K562 (cell line): ENCODE measurements at regions not wholly inside any gene's neighbourhood (a gene's known extent, or its start where the extent isn't known, plus 50 kb on each side); places are given as distances from the start of the nearest gene placed in this dataset.

Source experiments
- SAP30 ChIP-seq: fragments of 200-600 bp; sonication (generic); IDR thresholded peaks from 2 replicates; pipeline ENCODE4 v1.6.1; 2012; ENCODE audit warnings: borderline replicate concordance, low read depth, mild to moderate bottlenecking, moderate library complexity, low read length, control low read depth, inconsistent platforms; ENCODE audit not compliant: insufficient read depth, poor library complexity, severe bottlenecking
- TF ChIP-seq, protein P1 (sequence below), 2 experiments: fragments of 450-650 bp; IDR thresholded peaks; 2 replicates each; pipeline ENCODE4 v1.6.1; 2016; ENCODE audit warnings: mild to moderate bottlenecking in 2 of 2, borderline replicate concordance in 1 of 2, low read depth in 1 of 2, moderate library complexity in 1 of 2
- TF ChIP-seq, protein P2 (sequence below): IDR thresholded peaks from 2 replicates; pipeline ENCODE4 v1.6.1; 2012; ENCODE audit warnings: low read depth, low read length, improper control_type of control experiment, borderline replicate concordance

DNA sequence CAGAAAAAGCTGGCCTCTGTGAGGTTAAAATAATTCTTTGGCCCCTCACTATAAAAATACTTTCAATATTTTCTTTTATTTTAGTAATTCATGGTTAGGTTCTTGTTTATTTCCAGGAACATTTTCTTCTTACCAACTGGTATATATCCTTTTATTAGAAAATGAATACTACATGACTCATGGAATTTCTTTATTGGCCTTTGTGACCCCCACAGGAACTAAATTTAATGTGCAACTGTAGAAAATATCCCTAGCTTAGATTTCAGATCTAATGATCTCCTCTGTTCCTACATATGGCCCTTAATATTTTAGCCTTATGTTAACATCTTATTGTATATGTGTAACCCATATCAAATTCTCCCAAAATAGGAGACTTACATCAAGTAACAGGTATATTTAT is 429.9 kb downstream of the NR2F1-AS1 start (continued):
- TF ChIP-seq, protein P1, sequence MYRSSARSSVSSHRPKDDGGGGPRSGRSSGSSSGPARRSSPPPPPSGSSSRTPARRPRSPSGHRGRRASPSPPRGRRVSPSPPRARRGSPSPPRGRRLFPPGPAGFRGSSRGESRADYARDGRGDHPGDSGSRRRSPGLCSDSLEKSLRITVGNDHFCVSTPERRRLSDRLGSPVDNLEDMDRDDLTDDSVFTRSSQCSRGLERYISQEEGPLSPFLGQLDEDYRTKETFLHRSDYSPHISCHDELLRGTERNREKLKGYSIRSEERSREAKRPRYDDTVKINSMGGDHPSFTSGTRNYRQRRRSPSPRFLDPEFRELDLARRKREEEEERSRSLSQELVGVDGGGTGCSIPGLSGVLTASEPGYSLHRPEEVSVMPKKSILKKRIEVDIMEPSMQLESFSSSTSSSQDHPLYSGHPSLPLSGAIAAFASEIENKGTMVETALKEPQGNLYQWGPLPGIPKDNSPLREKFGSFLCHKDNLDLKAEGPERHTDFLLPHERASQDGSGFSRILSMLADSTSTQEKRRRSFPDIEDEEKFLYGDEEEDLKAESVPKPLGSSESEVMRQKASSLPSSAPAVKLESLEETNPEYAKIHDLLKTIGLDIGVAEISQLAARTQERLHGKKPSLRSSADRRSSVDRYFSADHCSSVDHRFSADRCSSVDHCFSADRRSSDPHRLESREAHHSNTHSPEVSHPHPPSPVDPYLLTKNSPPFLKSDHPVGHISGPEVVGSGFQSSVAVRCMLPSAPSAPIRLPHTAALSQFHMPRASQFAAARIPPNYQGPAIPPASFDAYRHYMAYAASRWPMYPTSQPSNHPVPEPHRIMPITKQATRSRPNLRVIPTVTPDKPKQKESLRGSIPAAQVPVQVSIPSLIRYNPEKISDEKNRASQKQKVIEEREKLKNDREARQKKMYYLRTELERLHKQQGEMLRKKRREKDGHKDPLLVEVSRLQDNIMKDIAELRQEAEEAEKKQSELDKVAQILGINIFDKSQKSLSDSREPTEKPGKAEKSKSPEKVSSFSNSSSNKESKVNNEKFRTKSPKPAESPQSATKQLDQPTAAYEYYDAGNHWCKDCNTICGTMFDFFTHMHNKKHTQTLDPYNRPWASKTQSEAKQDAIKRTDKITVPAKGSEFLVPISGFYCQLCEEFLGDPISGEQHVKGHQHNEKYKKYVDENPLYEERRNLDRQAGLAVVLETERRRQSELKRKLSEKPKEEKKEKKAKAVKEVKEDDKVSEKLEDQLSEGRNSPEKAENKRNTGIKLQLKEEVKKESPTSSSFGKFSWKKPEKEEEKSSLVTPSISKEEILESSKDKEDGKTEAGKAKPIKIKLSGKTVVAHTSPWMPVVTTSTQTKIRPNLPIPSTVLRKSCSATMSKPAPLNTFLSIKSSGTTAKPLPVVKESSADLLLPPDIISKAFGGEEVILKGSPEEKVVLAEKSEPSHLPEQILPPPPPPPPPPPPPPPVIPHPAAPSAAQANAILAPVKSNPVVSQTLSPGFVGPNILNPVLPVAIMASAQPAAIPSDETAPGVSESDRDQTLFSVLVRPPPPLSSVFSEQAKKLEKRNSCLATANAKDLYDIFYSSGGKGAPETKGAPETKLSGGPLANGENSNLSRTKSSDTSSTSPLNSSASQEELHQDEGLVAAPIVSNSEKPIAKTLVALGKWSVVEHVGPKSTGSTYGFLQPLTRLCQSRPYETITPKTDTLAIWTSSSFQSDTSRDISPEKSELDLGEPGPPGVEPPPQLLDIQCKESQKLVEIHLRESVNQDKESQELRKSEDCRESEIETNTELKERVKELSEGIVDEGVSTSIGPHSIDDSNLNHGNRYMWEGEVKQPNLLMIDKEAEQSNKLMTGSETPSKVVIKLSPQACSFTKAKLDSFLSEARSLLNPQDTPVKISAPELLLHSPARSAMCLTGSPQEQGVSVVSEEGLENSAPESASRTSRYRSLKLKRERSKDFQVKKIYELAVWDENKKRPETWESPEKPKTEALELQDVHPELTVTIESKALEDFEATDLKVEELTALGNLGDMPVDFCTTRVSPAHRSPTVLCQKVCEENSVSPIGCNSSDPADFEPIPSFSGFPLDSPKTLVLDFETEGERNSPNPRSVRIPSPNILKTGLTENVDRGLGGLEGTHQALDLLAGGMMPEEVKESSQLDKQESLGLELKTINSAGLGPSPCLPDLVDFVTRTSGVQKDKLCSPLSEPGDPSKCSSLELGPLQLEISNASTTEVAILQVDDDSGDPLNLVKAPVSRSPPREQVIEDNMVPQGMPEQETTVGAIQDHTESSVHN (IDR thresholded peaks at IDR 0.05; ENCODE audit: borderline replicate concordance in 1 of 2, low read depth in 1 of 2): no peak
- TF ChIP-seq, protein P2, sequence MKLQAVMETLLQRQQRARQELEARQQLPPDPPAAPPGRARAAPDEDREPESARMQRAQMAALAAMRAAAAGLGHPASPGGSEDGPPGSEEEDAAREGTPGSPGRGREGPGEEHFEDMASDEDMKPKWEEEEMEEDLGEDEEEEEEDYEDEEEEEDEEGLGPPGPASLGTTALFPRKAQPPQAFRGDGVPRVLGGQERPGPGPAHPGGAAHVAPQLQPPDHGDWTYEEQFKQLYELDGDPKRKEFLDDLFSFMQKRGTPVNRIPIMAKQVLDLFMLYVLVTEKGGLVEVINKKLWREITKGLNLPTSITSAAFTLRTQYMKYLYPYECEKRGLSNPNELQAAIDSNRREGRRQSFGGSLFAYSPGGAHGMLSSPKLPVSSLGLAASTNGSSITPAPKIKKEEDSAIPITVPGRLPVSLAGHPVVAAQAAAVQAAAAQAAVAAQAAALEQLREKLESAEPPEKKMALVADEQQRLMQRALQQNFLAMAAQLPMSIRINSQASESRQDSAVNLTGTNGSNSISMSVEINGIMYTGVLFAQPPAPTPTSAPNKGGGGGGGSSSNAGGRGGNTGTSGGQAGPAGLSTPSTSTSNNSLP: no peak
- TF ChIP-seq SAP30: no peak
